Activated naive CD4-positive, alpha-beta T cell treated with anti-CD3 and anti-CD28 coated beads for 36 hours (primary cell): ENCODE measurements at regions not wholly inside any gene's neighbourhood (a gene's known extent, or its start where the extent isn't known, plus 50 kb on each side); places are given as distances from the start of the nearest gene placed in this dataset.

Source experiments
- CTCF ChIA-PET: fragments of 350-600 bp; sonication (Branson Sonifier 250); formaldehyde crosslinking; loops from one replicate; lab custom pipeline; 2021; ENCODE audit warnings: antibody characterized with exemption; lab: Charles Lee
- DNase-seq: peaks from one replicate; pipeline ENCODE4 v3.0.0-alpha.2; 2020
- H3K27ac Mint-ChIP-seq: one replicate; pipeline ENCODE4 v1.8.0; 2021; ENCODE audit warnings: mild to moderate bottlenecking, mixed read lengths
- H3K27me3 Mint-ChIP-seq: one replicate; pipeline ENCODE4 v1.8.0; 2021; ENCODE audit warnings: low read depth, mixed read lengths
- H3K36me3 Mint-ChIP-seq: one replicate; pipeline ENCODE4 v1.8.0; 2021; ENCODE audit warnings: low read depth, mixed read lengths
- H3K4me1 Mint-ChIP-seq: one replicate; pipeline ENCODE4 v1.8.0; 2021; ENCODE audit warnings: low read depth, mixed read lengths
- H3K4me3 Mint-ChIP-seq: one replicate; pipeline ENCODE4 v1.8.0; 2021; ENCODE audit warnings: mild to moderate bottlenecking, moderate library complexity, mixed read lengths
- H3K9me3 Mint-ChIP-seq: one replicate; pipeline ENCODE4 v1.8.0; 2021; ENCODE audit warnings: mixed read lengths
- intact Hi-C: fragments of 100-400 bp; cut with micrococcal nuclease; formaldehyde crosslinking; loops from one replicate; pipeline ENCODE4 v1.15.1; 2023

GRCh38 chr6:140032189-140032588 lies 657.7 kb upstream of the CITED2 start:
- Mint-ChIP-seq H3K36me3 (no peaks in the 10 kb centered on the region), H3K4me1 (no peaks in the 10 kb centered on the region), H3K27ac (no peak overlapping the region), H3K9me3 (no peaks in the 10 kb centered on the region), H3K27me3 (peaks cover 28% of the 10 kb centered on the region), H3K4me3 (no peak overlapping the region)
- DNase-seq = no peak
- CTCF ChIA-PET = no interaction called here
- intact Hi-C loops = no loop called here

GRCh38 chr6:140029551-140029950 lies 655.1 kb upstream of the CITED2 start:
- no peaks in the 10 kb centered on the region for H3K36me3 Mint-ChIP-seq
- no peak for DNase-seq
- no peak overlapping the region for H3K4me3 Mint-ChIP-seq
- no peaks in the 10 kb centered on the region for H3K4me1 Mint-ChIP-seq
- no peaks in the 10 kb centered on the region for H3K9me3 Mint-ChIP-seq
- H3K27ac Mint-ChIP-seq = no peak overlapping the region
- CTCF ChIA-PET = no interaction called here
- H3K27me3 Mint-ChIP-seq = peaks cover 32% of the 10 kb centered on the region
- intact Hi-C loops = no loop called here

- Mint-ChIP-seq H3K27me3 (peaks cover 29% of the 10 kb centered on the region), H3K9me3 (no peaks in the 10 kb centered on the region), H3K4me1 (no peaks in the 10 kb centered on the region), H3K36me3 (no peaks in the 10 kb centered on the region), H3K4me3 (no peak overlapping the region), H3K27ac (no peak overlapping the region)
- intact Hi-C loops = no loop called here
- DNase-seq = no peak
- CTCF ChIA-PET = no interaction called here
These were observed 652.8 kb upstream of the CITED2 start for GRCh38 chr6:140027219-140027618.

GRCh38 chr6:140026546-140026945 lies 652.1 kb upstream of the CITED2 start:
- Mint-ChIP-seq H3K36me3 (no peaks in the 10 kb centered on the region), H3K27ac (no peak overlapping the region), H3K4me1 (no peaks in the 10 kb centered on the region), H3K4me3 (no peak overlapping the region), H3K27me3 (peaks cover 29% of the 10 kb centered on the region), H3K9me3 (no peaks in the 10 kb centered on the region)
- no peak for DNase-seq
- intact Hi-C loops = no loop called here
- CTCF ChIA-PET = no interaction called here

GRCh38 chr6:140025171-140025570 lies 650.7 kb upstream of the CITED2 start:
- H3K27me3 Mint-ChIP-seq = peaks cover 25% of the 10 kb centered on the region
- H3K4me3 Mint-ChIP-seq = no peak overlapping the region
- H3K36me3 Mint-ChIP-seq = peaks cover 2% of the 10 kb centered on the region
- intact Hi-C loops = no loop called here
- no peaks in the 10 kb centered on the region for H3K4me1 Mint-ChIP-seq
- DNase-seq = no peak
- H3K27ac Mint-ChIP-seq = no peak overlapping the region
- peaks cover 13% of the 10 kb centered on the region for H3K9me3 Mint-ChIP-seq
- CTCF ChIA-PET = no interaction called here

GRCh38 chr6:140020207-140020791 lies 645.9 kb upstream of the CITED2 start:
- no peaks in the 10 kb centered on the region for H3K4me1 Mint-ChIP-seq
- peaks cover 2% of the 10 kb centered on the region for H3K36me3 Mint-ChIP-seq
- H3K9me3 Mint-ChIP-seq = peaks cover 19% of the 10 kb centered on the region
- no peak for DNase-seq
- intact Hi-C loops = no loop called here
- no peak overlapping the region for H3K4me3 Mint-ChIP-seq
- CTCF ChIA-PET = no interaction called here
- H3K27me3 Mint-ChIP-seq = peaks cover 5% of the 10 kb centered on the region
- H3K27ac Mint-ChIP-seq = no peak overlapping the region

GRCh38 chr6:140018588-140018987 lies 644.1 kb upstream of the CITED2 start:
- Mint-ChIP-seq H3K4me1 (no peaks in the 10 kb centered on the region), H3K4me3 (no peak overlapping the region), H3K27me3 (peaks cover 5% of the 10 kb centered on the region), H3K36me3 (peaks cover 2% of the 10 kb centered on the region), H3K27ac (no peak overlapping the region), H3K9me3 (peaks cover 19% of the 10 kb centered on the region)
- DNase-seq = no peak
- intact Hi-C loops = no loop called here
- CTCF ChIA-PET = no interaction called here

- no peak for DNase-seq
- H3K27me3 Mint-ChIP-seq = peaks cover 5% of the 10 kb centered on the region
- H3K27ac Mint-ChIP-seq = no peak overlapping the region
- no peaks in the 10 kb centered on the region for H3K4me1 Mint-ChIP-seq
- H3K9me3 Mint-ChIP-seq = peaks cover 19% of the 10 kb centered on the region
- intact Hi-C loops = no loop called here
- H3K36me3 Mint-ChIP-seq = peaks cover 2% of the 10 kb centered on the region
- CTCF ChIA-PET = no interaction called here
- no peak overlapping the region for H3K4me3 Mint-ChIP-seq
These were observed 643.0 kb upstream of the CITED2 start for GRCh38 chr6:140017470-140017869.

GRCh38 chr6:140012150-140012549 lies 637.7 kb upstream of the CITED2 start:
- Mint-ChIP-seq H3K27ac (no peak overlapping the region), H3K36me3 (no peaks in the 10 kb centered on the region), H3K4me1 (no peaks in the 10 kb centered on the region), H3K27me3 (peaks cover 10% of the 10 kb centered on the region), H3K4me3 (no peak overlapping the region), H3K9me3 (no peaks in the 10 kb centered on the region)
- DNase-seq = no peak
- CTCF ChIA-PET = no interaction called here
- intact Hi-C loops = no loop called here

GRCh38 chr6:140011537-140011936 lies 637.1 kb upstream of the CITED2 start:
- Mint-ChIP-seq H3K27me3 (peaks cover 10% of the 10 kb centered on the region), H3K9me3 (no peaks in the 10 kb centered on the region), H3K36me3 (no peaks in the 10 kb centered on the region), H3K4me3 (no peak overlapping the region), H3K27ac (no peak overlapping the region), H3K4me1 (no peaks in the 10 kb centered on the region)
- intact Hi-C loops = no loop called here
- CTCF ChIA-PET = no interaction called here
- no peak for DNase-seq

- Mint-ChIP-seq H3K36me3 (no peaks in the 10 kb centered on the region), H3K4me3 (no peak overlapping the region), H3K27me3 (peaks cover 8% of the 10 kb centered on the region), H3K27ac (no peak overlapping the region), H3K9me3 (no peaks in the 10 kb centered on the region), H3K4me1 (no peaks in the 10 kb centered on the region)
- DNase-seq = no peak
- CTCF ChIA-PET = no interaction called here
- intact Hi-C loops = no loop called here
These were observed 634.8 kb upstream of the CITED2 start for GRCh38 chr6:140009286-140009685.

GRCh38 chr6:140007525-140007924 lies 633.1 kb upstream of the CITED2 start:
- DNase-seq = no peak
- Mint-ChIP-seq H3K9me3 (no peaks in the 10 kb centered on the region), H3K4me3 (no peak overlapping the region), H3K4me1 (no peaks in the 10 kb centered on the region), H3K36me3 (no peaks in the 10 kb centered on the region), H3K27me3 (peaks cover 8% of the 10 kb centered on the region), H3K27ac (no peak overlapping the region)
- intact Hi-C loops = no loop called here
- CTCF ChIA-PET = no interaction called here

- Mint-ChIP-seq H3K36me3 (no peaks in the 10 kb centered on the region), H3K4me3 (no peak overlapping the region), H3K27me3 (peaks cover 4% of the 10 kb centered on the region), H3K9me3 (no peaks in the 10 kb centered on the region), H3K27ac (no peak overlapping the region), H3K4me1 (no peaks in the 10 kb centered on the region)
- intact Hi-C loops = no loop called here
- DNase-seq = no peak
- CTCF ChIA-PET = no interaction called here
These were observed 628.8 kb upstream of the CITED2 start for GRCh38 chr6:140003217-140003616.
